Activated CD8-positive, alpha-beta memory T cell treated with anti-CD3 and anti-CD28 coated beads for 36 hours (primary cell): ENCODE measurements at regions not wholly inside any gene's neighbourhood (a gene's known extent, or its start where the extent isn't known, plus 50 kb on each side); places are given as distances from the start of the nearest gene placed in this dataset.
"Not testable (repeated sequence)": the region's sequence is repeated elsewhere in the genome, so short reads cannot be mapped to it uniquely, and the experiment has no call there.

Experiments used
- CTCF ChIA-PET: fragments of 350-600 bp; sonication (Branson Sonifier 250); formaldehyde crosslinking; loops from one replicate; lab custom pipeline; 2021; ENCODE audit warnings: antibody characterized with exemption; lab: Charles Lee
- POLR2A ChIA-PET: fragments of 350-600 bp; sonication (Branson Sonifier 250); formaldehyde crosslinking; loops from one replicate; lab custom pipeline; 2021; ENCODE audit warnings: antibody characterized with exemption; lab: Charles Lee

- ChIA-PET CTCF (interaction anchor here (0.8 to 0.9 kb wide), 2 partner anchors 47 to 52 kb away, joined by 3 read pairs; no protein-coding TSS in a partner anchor), POLR2A (interaction anchor here (1.1 to 1.4 kb wide), 2 partner anchors 43 to 72 kb away, joined by 5 read pairs; no protein-coding TSS in a partner anchor)
Measured at GRCh38 chr3:152200476-152201420, 68.0 kb upstream of the MBNL1 start.

GRCh38 chr3:152202976-152203626 is 65.6 kb upstream of the MBNL1 start:
- ChIA-PET CTCF (interaction anchor here (1.2 kb wide), 1 partner anchor 16 kb away, joined by 3 read pairs; no protein-coding TSS in a partner anchor), POLR2A (interaction anchor here (0.9 to 1.2 kb wide), 2 partner anchors 66 to 71 kb away, joined by 3 to 8 read pairs; partner anchors contain the start of gene MBNL1)

- ChIA-PET CTCF (no interaction called here), POLR2A (interaction anchor here (0.9 to 1.2 kb wide), 2 partner anchors 65 to 71 kb away, joined by 3 to 8 read pairs; partner anchors contain the start of gene MBNL1)
Measured at GRCh38 chr3:152203652-152204051, 65.1 kb upstream of the MBNL1 start.

- CTCF ChIA-PET: no interaction called here
- POLR2A ChIA-PET: interaction anchor here (0.9 to 1.5 kb wide), 3 partner anchors 65 to 70 kb away, joined by 3 to 8 read pairs (median 5); partner anchors contain the start of gene MBNL1
Measured at GRCh38 chr3:152204218-152204617, 64.5 kb upstream of the MBNL1 start.

GRCh38 chr3:152205097-152205593 is 63.6 kb upstream of the MBNL1 start:
- ChIA-PET CTCF (no interaction called here), POLR2A (interaction anchor here (0.6 to 1.5 kb wide), 2 partner anchors 64 to 355 kb away, joined by 3 to 5 read pairs; partner anchors contain the start of gene MBNL1)

- POLR2A ChIA-PET: no interaction called here
- CTCF ChIA-PET: no interaction called here
Measured at GRCh38 chr3:152206243-152206760, 62.4 kb upstream of the MBNL1 start.

- CTCF ChIA-PET: interaction anchor here (1.1 kb wide), 1 partner anchor 36 kb away, joined by 3 read pairs; no protein-coding TSS in a partner anchor
- POLR2A ChIA-PET: no interaction called here
Measured at GRCh38 chr3:152208439-152208838, 60.3 kb upstream of the MBNL1 start.

- ChIA-PET POLR2A (no interaction called here), CTCF (interaction anchor here (1.1 kb wide), 1 partner anchor 35 kb away, joined by 3 read pairs; no protein-coding TSS in a partner anchor)
Measured at GRCh38 chr3:152209060-152209459, 59.7 kb upstream of the MBNL1 start.

GRCh38 chr3:152209776-152210175 is 59.0 kb upstream of the MBNL1 start:
- POLR2A ChIA-PET: interaction anchor here (0.9 kb wide), 1 partner anchor 59 kb away, joined by 3 read pairs; the partner anchor contains the start of gene MBNL1
- CTCF ChIA-PET: interaction anchor here (1.1 kb wide), 1 partner anchor 34 kb away, joined by 3 read pairs; no protein-coding TSS in a partner anchor

GRCh38 chr3:152210697-152211096 is 58.0 kb upstream of the MBNL1 start:
- ChIA-PET POLR2A (no interaction called here), CTCF (no interaction called here)

- ChIA-PET CTCF (no interaction called here), POLR2A (no interaction called here)
Measured at GRCh38 chr3:152211655-152212054, 57.1 kb upstream of the MBNL1 start.

- CTCF ChIA-PET: no interaction called here
- POLR2A ChIA-PET: no interaction called here
Measured at GRCh38 chr3:152213203-152213602, 55.5 kb upstream of the MBNL1 start.

- POLR2A ChIA-PET: no interaction called here
- CTCF ChIA-PET: no interaction called here
Measured at GRCh38 chr3:152213938-152214337, 54.8 kb upstream of the MBNL1 start.

- POLR2A ChIA-PET, CTCF ChIA-PET: not testable (repeated sequence)
Measured at GRCh38 chr3:152216960-152217865, 51.5 kb upstream of the MBNL1 start.

- CTCF ChIA-PET: no interaction called here
Measured at GRCh38 chr3:152218602-152219001, 50.1 kb upstream of the MBNL1 start.

More at GRCh38 chr3:152218602-152219001, 50.1 kb upstream of the MBNL1 start:
- POLR2A ChIA-PET: no interaction called here
